Astrocyte of the spinal cord (primary cell): ENCODE measurements at regions not wholly inside any gene's neighbourhood (a gene's known extent, or its start where the extent isn't known, plus 50 kb on each side); places are given as distances from the start of the nearest gene placed in this dataset.

Experiments
- DNase-seq: peaks from one replicate; pipeline ENCODE4 v3.0.0; 2011; ENCODE audit warnings: low read depth, low spot score
- H3K4me3 ChIP-seq: 2 replicates; pipeline ENCODE4 v1.5.1; 2011; ENCODE audit warnings: low read depth, mild to moderate bottlenecking, low read length, moderate library complexity
- CTCF ChIP-seq: IDR thresholded peaks from 2 replicates; pipeline ENCODE4 v1.5.1; 2012; ENCODE audit warnings: low read depth, mild to moderate bottlenecking, low read length, inconsistent platforms
- in situ Hi-C: cut with HindIII; loops from 2 replicates; pipeline ENCODE4 v1.10.0; 2017; ENCODE audit warnings: low sequenced_read_pairs

GRCh38 chr10:55158633-55159032 is 357.6 kb upstream of the PCDH15 start:
- H3K4me3 ChIP-seq: no peak overlapping the region
- no peak for TF ChIP-seq CTCF
- in situ Hi-C loops: no loop called here
- DNase-seq: no peak

- no peak overlapping the region for H3K4me3 ChIP-seq
- no peak for TF ChIP-seq CTCF
- in situ Hi-C loops: no loop called here
- peak; percentile 64 for DNase-seq
Measured at GRCh38 chr10:55146032-55146431, 345.0 kb upstream of the PCDH15 start.

- no peak overlapping the region for H3K4me3 ChIP-seq
- no peak for TF ChIP-seq CTCF
- DNase-seq: no peak
- in situ Hi-C loops: no loop called here
Measured at GRCh38 chr10:55144001-55144400, 343.0 kb upstream of the PCDH15 start.

GRCh38 chr10:55141892-55142291 is 340.9 kb upstream of the PCDH15 start:
- in situ Hi-C loops: no loop called here
- no peak overlapping the region for H3K4me3 ChIP-seq
- TF ChIP-seq CTCF: no peak
- DNase-seq: no peak

GRCh38 chr10:55137063-55137462 is 336.0 kb upstream of the PCDH15 start:
- no peak overlapping the region for H3K4me3 ChIP-seq
- DNase-seq: no peak
- in situ Hi-C loops: no loop called here
- no peak for TF ChIP-seq CTCF

- in situ Hi-C loops: no loop called here
- no peak for DNase-seq
- no peak overlapping the region for H3K4me3 ChIP-seq
- no peak for TF ChIP-seq CTCF
Measured at GRCh38 chr10:55104738-55105137, 303.7 kb upstream of the PCDH15 start.

GRCh38 chr10:55098452-55098851 is 297.4 kb upstream of the PCDH15 start:
- in situ Hi-C loops: no loop called here
- no peak for TF ChIP-seq CTCF

More at GRCh38 chr10:55098452-55098851, 297.4 kb upstream of the PCDH15 start:
- DNase-seq: no peak
- H3K4me3 ChIP-seq: no peak overlapping the region
